Smooth muscle cell (in vitro differentiated cells): ENCODE measurements at regions not wholly inside any gene's neighbourhood (a gene's known extent, or its start where the extent isn't known, plus 50 kb on each side); places are given as distances from the start of the nearest gene placed in this dataset.

Experiments used
- DNase-seq: peaks from one replicate; lab custom pipeline; 2025; ENCODE audit not compliant: unreplicated experiment; lab: John Stamatoyannopoulos, UW
- H2AFZ ChIP-seq: fragments of 200-600 bp; sonication (generic); 2 replicates; pipeline ENCODE4 v1.6.0; 2016; ENCODE audit warnings: antibody characterized with exemption, low read depth, mild to moderate bottlenecking
- H3F3A ChIP-seq: fragments of 200-600 bp; sonication (generic); 2 replicates; pipeline ENCODE4 v1.6.0; 2017; ENCODE audit warnings: antibody characterized with exemption, low read depth
- H3K27ac ChIP-seq: fragments of 200-600 bp; sonication (generic); 2 replicates; pipeline ENCODE4 v1.5.1; 2016; ENCODE audit warnings: low read depth, mild to moderate bottlenecking
- H3K27me3 ChIP-seq: fragments of 200-600 bp; sonication (generic); 2 replicates; pipeline ENCODE4 v1.6.1; 2016; ENCODE audit warnings: low read depth, mild to moderate bottlenecking
- H3K36me3 ChIP-seq: fragments of 200-600 bp; sonication (generic); 2 replicates; pipeline ENCODE4 v1.5.1; 2016; ENCODE audit warnings: low read depth
- H3K4me1 ChIP-seq: fragments of 200-600 bp; sonication (generic); 2 replicates; pipeline ENCODE4 v1.5.1; 2016; ENCODE audit warnings: low read depth
- H3K4me2 ChIP-seq: fragments of 200-600 bp; sonication (generic); 2 replicates; pipeline ENCODE4 v1.6.0; 2016; ENCODE audit warnings: mild to moderate bottlenecking
- H3K4me3 ChIP-seq: fragments of 200-600 bp; sonication (generic); 2 replicates; pipeline ENCODE4 v1.5.1; 2016; ENCODE audit warnings: mild to moderate bottlenecking
- H3K79me2 ChIP-seq: fragments of 200-600 bp; sonication (generic); 2 replicates; pipeline ENCODE4 v1.6.0; 2016; ENCODE audit warnings: low read depth, mild to moderate bottlenecking
- H3K9ac ChIP-seq: fragments of 200-600 bp; sonication (generic); 2 replicates; pipeline ENCODE4 v1.6.0; 2016; ENCODE audit warnings: low read depth
- H3K9me3 ChIP-seq: fragments of 200-600 bp; sonication (generic); replicated peaks from 2 replicates; pipeline ENCODE4 v1.5.1; 2016; ENCODE audit warnings: low read depth
- H4K20me1 ChIP-seq: fragments of 200-600 bp; sonication (generic); 2 replicates; pipeline ENCODE4 v1.6.0; 2016; ENCODE audit warnings: low read depth
- CTCF ChIP-seq: fragments of 200-600 bp; sonication (generic); IDR thresholded peaks from 2 replicates; pipeline ENCODE4 v1.5.1; 2017; ENCODE audit warnings: borderline replicate concordance, mild to moderate bottlenecking, antibody characterized with exemption; ENCODE audit not compliant: insufficient read depth, poor library complexity, severe bottlenecking
- WGBS: methylation state at CpG from one replicate; pipeline ENCODE4 v1.1.7; 2016; ENCODE audit warnings: low lambda C conversion rate; 5-methylcytosine and 5-hydroxymethylcytosine counted together

- Histone ChIP-seq H3F3A (no peaks in the 10 kb centered on the region), H3K4me1 (peaks cover 7% of the 10 kb centered on the region), H3K9me3 (no peaks in the 10 kb centered on the region), H3K36me3 (no peaks in the 10 kb centered on the region), H4K20me1 (no peaks in the 10 kb centered on the region), H3K4me2 (no peak overlapping the region), H3K4me3 (no peak overlapping the region), H3K27ac (no peak overlapping the region), H3K27me3 (no peaks in the 10 kb centered on the region), H3K79me2 (no peaks in the 10 kb centered on the region), H2AFZ (no peak overlapping the region), H3K9ac (no peak overlapping the region)
- DNase-seq, result no peak
- WGBS, result 85% methylated on average over 4 of the region's 4 CpGs
- TF ChIP-seq CTCF, result no peak
Observed at GRCh38 chr2:8115456-8115855, 566.4 kb upstream of the ID2 start.

GRCh38 chr2:8115966-8116365 is 565.9 kb upstream of the ID2 start:
- Histone ChIP-seq H3K9me3 (no peaks in the 10 kb centered on the region), H3K36me3 (no peaks in the 10 kb centered on the region), H2AFZ (no peak overlapping the region), H3F3A (no peaks in the 10 kb centered on the region), H4K20me1 (no peaks in the 10 kb centered on the region), H3K4me2 (no peak overlapping the region), H3K4me3 (no peak overlapping the region), H3K27me3 (no peaks in the 10 kb centered on the region), H3K4me1 (peaks cover 10% of the 10 kb centered on the region), H3K9ac (no peak overlapping the region), H3K27ac (no peak overlapping the region), H3K79me2 (no peaks in the 10 kb centered on the region)
- WGBS, result 84% methylated on average over 3 of the region's 3 CpGs
- DNase-seq, result no peak
- TF ChIP-seq CTCF, result no peak

- WGBS, result 94% methylated on average over 7 of the region's 7 CpGs
- Histone ChIP-seq H3K27me3 (no peaks in the 10 kb centered on the region), H3K9me3 (no peaks in the 10 kb centered on the region), H3K27ac (no peak overlapping the region), H3K9ac (no peak overlapping the region), H3K4me1 (peaks cover 13% of the 10 kb centered on the region), H3K4me2 (no peak overlapping the region), H3K4me3 (no peak overlapping the region), H4K20me1 (no peaks in the 10 kb centered on the region), H3F3A (no peaks in the 10 kb centered on the region), H2AFZ (no peak overlapping the region), H3K36me3 (no peaks in the 10 kb centered on the region), H3K79me2 (no peaks in the 10 kb centered on the region)
- no peak for TF ChIP-seq CTCF
- DNase-seq, result no peak
Observed at GRCh38 chr2:8116661-8117060, 565.2 kb upstream of the ID2 start.

- no peaks in the 10 kb centered on the region for H3K27me3 ChIP-seq
- no peaks in the 10 kb centered on the region for H3F3A ChIP-seq
- no peak overlapping the region for H3K9ac ChIP-seq
- DNase-seq, result no peak
- no peaks in the 10 kb centered on the region for H3K36me3 ChIP-seq
- TF ChIP-seq CTCF, result no peak
- 89% methylated on average over 14 of the region's 14 CpGs for WGBS
- no peak overlapping the region for H3K4me3 ChIP-seq
- H3K79me2 ChIP-seq, result no peaks in the 10 kb centered on the region
- peak overlapping the region; percentile 43 for H3K27ac ChIP-seq
- no peaks in the 10 kb centered on the region for H3K9me3 ChIP-seq
- H4K20me1 ChIP-seq, result no peaks in the 10 kb centered on the region
- H3K4me1 ChIP-seq, result peaks cover 13% of the 10 kb centered on the region
- H3K4me2 ChIP-seq, result no peak overlapping the region
- no peak overlapping the region for H2AFZ ChIP-seq
Observed at GRCh38 chr2:8118940-8119781, 562.7 kb upstream of the ID2 start.
